Lower lobe of right lung (tissue), 2 donors: ENCODE measurements at regions not wholly inside any gene's neighbourhood (a gene's known extent, or its start where the extent isn't known, plus 50 kb on each side); places are given as distances from the start of the nearest gene placed in this dataset.

Experiments used
- ATAC-seq, 2 donors: fragments of 200-7000 bp; cut with Tn5 transposase; one replicate each; pipeline ENCODE4 v1.9.1; 2020 to 2022; ENCODE audit warnings: mild to moderate bottlenecking in 2 of 2, moderate library complexity in 2 of 2
- DNase-seq: peaks from one replicate; pipeline ENCODE4 v3.0.0-alpha.2; 2020
- H3K27ac ChIP-seq: fragments of 200-600 bp; one replicate; pipeline ENCODE4 v1.8.0; 2022
- H3K27me3 ChIP-seq: fragments of 200-600 bp; one replicate; pipeline ENCODE4 v1.8.0; 2022; ENCODE audit warnings: low read depth
- H3K36me3 ChIP-seq: fragments of 200-600 bp; one replicate; pipeline ENCODE4 v1.8.0; 2022; ENCODE audit warnings: mild to moderate bottlenecking
- H3K4me1 ChIP-seq: fragments of 200-600 bp; one replicate; pipeline ENCODE4 v1.8.0; 2022
- H3K4me3 ChIP-seq: fragments of 200-600 bp; one replicate; pipeline ENCODE4 v1.8.0; 2022; ENCODE audit warnings: mild to moderate bottlenecking
- H3K9me3 ChIP-seq: fragments of 200-600 bp; one replicate; pipeline ENCODE4 v1.8.0; 2022
- CTCF ChIP-seq: fragments of 200-600 bp; IDR thresholded peaks from one replicate; pipeline ENCODE4 v1.8.0; 2022; ENCODE audit warnings: antibody characterized with exemption, mild to moderate bottlenecking
- intact Hi-C: fragments of 100-400 bp; cut with DNase I; formaldehyde crosslinking; loops from one replicate; pipeline ENCODE4 v1.11.0; 2022
- donor health status: DM: no; HTN: yes; CAD: no; lungs with severe emphysema.

- no peaks in the 10 kb centered on the region for H3K36me3 ChIP-seq
- DNase-seq (no peak), ATAC-seq (no peak)
- H3K4me3 ChIP-seq: no peak overlapping the region
- H3K27me3 ChIP-seq: no peaks in the 10 kb centered on the region
- TF ChIP-seq CTCF: no peak
- H3K4me1 ChIP-seq: no peaks in the 10 kb centered on the region
- H3K9me3 ChIP-seq: no peaks in the 10 kb centered on the region
- H3K27ac ChIP-seq: no peak overlapping the region
- intact Hi-C loops: no loop called here
These were observed 444.8 kb downstream of the OLFM4 start for GRCh38 chr13:53473397-53473796.

GRCh38 chr13:53474878-53475277 lies 446.3 kb downstream of the OLFM4 start:
- H3K36me3 ChIP-seq: no peaks in the 10 kb centered on the region
- H3K4me3 ChIP-seq: no peak overlapping the region
- no peak for TF ChIP-seq CTCF
- intact Hi-C loops: no loop called here
- no peaks in the 10 kb centered on the region for H3K4me1 ChIP-seq
- no peaks in the 10 kb centered on the region for H3K27me3 ChIP-seq
- no peaks in the 10 kb centered on the region for H3K9me3 ChIP-seq
- ATAC-seq (no peak), DNase-seq (no peak)
- no peak overlapping the region for H3K27ac ChIP-seq

GRCh38 chr13:53490752-53491151 lies 462.1 kb downstream of the OLFM4 start:
- intact Hi-C loops: no loop called here
- DNase-seq: no peak
- no peak for ATAC-seq
- Histone ChIP-seq H3K27me3 (no peaks in the 10 kb centered on the region), H3K27ac (no peak overlapping the region), H3K4me3 (no peak overlapping the region), H3K4me1 (no peaks in the 10 kb centered on the region), H3K36me3 (no peaks in the 10 kb centered on the region), H3K9me3 (no peaks in the 10 kb centered on the region)
- no peak for TF ChIP-seq CTCF

- no peak for ATAC-seq
- H3K27me3 ChIP-seq: no peaks in the 10 kb centered on the region
- H3K27ac ChIP-seq: no peak overlapping the region
- H3K36me3 ChIP-seq: no peaks in the 10 kb centered on the region
- TF ChIP-seq CTCF: no peak
- intact Hi-C loops: no loop called here
- DNase-seq: no peak
- H3K9me3 ChIP-seq: no peaks in the 10 kb centered on the region
- no peak overlapping the region for H3K4me3 ChIP-seq
- H3K4me1 ChIP-seq: no peaks in the 10 kb centered on the region
These were observed 465.8 kb downstream of the OLFM4 start for GRCh38 chr13:53494406-53494805.

GRCh38 chr13:53499576-53500133 lies 471.0 kb downstream of the OLFM4 start:
- intact Hi-C loops: no loop called here
- no peak overlapping the region for H3K4me3 ChIP-seq
- no peak overlapping the region for H3K27ac ChIP-seq
- H3K4me1 ChIP-seq: no peaks in the 10 kb centered on the region
- DNase-seq: no peak
- TF ChIP-seq CTCF: no peak
- no peaks in the 10 kb centered on the region for H3K9me3 ChIP-seq
- H3K27me3 ChIP-seq: no peaks in the 10 kb centered on the region
- no peaks in the 10 kb centered on the region for H3K36me3 ChIP-seq
- no peak for ATAC-seq

- H3K9me3 ChIP-seq: no peaks in the 10 kb centered on the region
- H3K27me3 ChIP-seq: no peaks in the 10 kb centered on the region
- H3K4me1 ChIP-seq: no peaks in the 10 kb centered on the region
- intact Hi-C loops: no loop called here
- no peak for TF ChIP-seq CTCF
- ATAC-seq (no peak), DNase-seq (no peak)
- no peak overlapping the region for H3K27ac ChIP-seq
- H3K36me3 ChIP-seq: no peaks in the 10 kb centered on the region
- H3K4me3 ChIP-seq: no peak overlapping the region
These were observed 472.8 kb downstream of the OLFM4 start for GRCh38 chr13:53501387-53501786.
